Upper lobe of right lung (tissue), 1 donor: ENCODE measurements at regions not wholly inside any gene's neighbourhood (a gene's known extent, or its start where the extent isn't known, plus 50 kb on each side); places are given as distances from the start of the nearest gene placed in this dataset.

Experiments
- ATAC-seq: fragments of 200-7000 bp; cut with Tn5 transposase; one replicate; pipeline ENCODE4 v1.9.1; 2020; ENCODE audit warnings: mild to moderate bottlenecking, moderate library complexity
- DNase-seq: peaks from one replicate; pipeline ENCODE4 v3.0.0-alpha.2; 2020
- H3K27ac ChIP-seq: fragments of 200-600 bp; one replicate; pipeline ENCODE4 v1.8.0; 2022
- H3K27me3 ChIP-seq: fragments of 200-600 bp; one replicate; pipeline ENCODE4 v1.8.0; 2022; ENCODE audit warnings: mild to moderate bottlenecking
- H3K36me3 ChIP-seq: fragments of 200-600 bp; one replicate; pipeline ENCODE4 v1.8.0; 2022
- H3K4me1 ChIP-seq: fragments of 200-600 bp; one replicate; pipeline ENCODE4 v1.8.0; 2022
- H3K4me3 ChIP-seq: fragments of 200-600 bp; one replicate; pipeline ENCODE4 v1.8.0; 2022; ENCODE audit warnings: mild to moderate bottlenecking
- H3K9me3 ChIP-seq: fragments of 200-600 bp; one replicate; pipeline ENCODE4 v1.8.0; 2022
- intact Hi-C: fragments of 100-400 bp; cut with DNase I; formaldehyde crosslinking; loops from one replicate; pipeline ENCODE4 v1.11.0; 2022
- TF ChIP-seq, protein P1 (sequence below): fragments of 200-600 bp; IDR thresholded peaks from one replicate; pipeline ENCODE4 v1.8.0; 2022; ENCODE audit warnings: antibody characterized with exemption
- donor health status: DM: no; HTN: yes; CAD: no; lungs with severe emphysema.

DNA sequence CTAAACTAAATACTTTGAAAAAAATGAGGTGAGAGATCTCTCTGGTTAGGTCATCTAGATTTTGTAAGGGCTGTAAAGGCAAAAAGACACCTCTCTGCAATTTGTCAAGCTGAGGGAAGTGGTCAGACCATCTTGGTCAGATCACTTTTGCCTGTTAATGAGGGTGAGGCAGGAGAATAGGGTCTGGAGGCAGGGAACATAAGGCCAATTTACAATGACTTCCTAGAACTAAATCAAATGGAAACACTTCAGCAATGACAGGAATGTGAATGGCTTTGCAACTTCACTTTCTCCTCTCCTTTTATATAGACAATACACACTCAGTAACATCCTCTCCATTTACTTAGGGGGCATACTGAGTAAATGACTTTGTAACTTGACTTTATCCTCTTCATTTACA is 1653.4 kb downstream of the SLITRK5 start:
- no peak overlapping the region for H3K27ac ChIP-seq
- intact Hi-C loops: no loop called here
- no peaks in the 10 kb centered on the region for H3K27me3 ChIP-seq
- H3K36me3 ChIP-seq: no peaks in the 10 kb centered on the region
- no peaks in the 10 kb centered on the region for H3K9me3 ChIP-seq
- no peak overlapping the region for H3K4me3 ChIP-seq
- ATAC-seq (no peak), DNase-seq (no peak)
- TF ChIP-seq, protein P1, sequence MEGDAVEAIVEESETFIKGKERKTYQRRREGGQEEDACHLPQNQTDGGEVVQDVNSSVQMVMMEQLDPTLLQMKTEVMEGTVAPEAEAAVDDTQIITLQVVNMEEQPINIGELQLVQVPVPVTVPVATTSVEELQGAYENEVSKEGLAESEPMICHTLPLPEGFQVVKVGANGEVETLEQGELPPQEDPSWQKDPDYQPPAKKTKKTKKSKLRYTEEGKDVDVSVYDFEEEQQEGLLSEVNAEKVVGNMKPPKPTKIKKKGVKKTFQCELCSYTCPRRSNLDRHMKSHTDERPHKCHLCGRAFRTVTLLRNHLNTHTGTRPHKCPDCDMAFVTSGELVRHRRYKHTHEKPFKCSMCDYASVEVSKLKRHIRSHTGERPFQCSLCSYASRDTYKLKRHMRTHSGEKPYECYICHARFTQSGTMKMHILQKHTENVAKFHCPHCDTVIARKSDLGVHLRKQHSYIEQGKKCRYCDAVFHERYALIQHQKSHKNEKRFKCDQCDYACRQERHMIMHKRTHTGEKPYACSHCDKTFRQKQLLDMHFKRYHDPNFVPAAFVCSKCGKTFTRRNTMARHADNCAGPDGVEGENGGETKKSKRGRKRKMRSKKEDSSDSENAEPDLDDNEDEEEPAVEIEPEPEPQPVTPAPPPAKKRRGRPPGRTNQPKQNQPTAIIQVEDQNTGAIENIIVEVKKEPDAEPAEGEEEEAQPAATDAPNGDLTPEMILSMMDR: no peak
- H3K4me1 ChIP-seq: no peaks in the 10 kb centered on the region

DNA sequence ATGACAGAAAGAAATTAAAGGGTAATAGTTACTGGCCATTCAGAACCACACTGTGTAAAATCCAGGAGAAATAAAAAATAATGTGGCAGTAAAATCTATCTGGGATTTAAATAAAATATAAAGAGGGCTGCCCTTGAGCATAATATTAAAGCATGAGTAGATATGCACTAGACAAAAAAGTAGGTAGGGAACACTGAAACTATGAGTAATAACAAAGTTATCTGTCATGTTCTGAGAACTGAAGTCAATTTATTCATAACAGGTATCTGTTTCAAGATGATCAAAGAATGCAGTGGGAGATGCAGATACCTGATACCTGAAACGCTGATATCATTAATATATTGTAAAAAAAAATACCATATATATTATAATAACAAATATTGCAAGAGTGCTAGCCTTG is 1672.0 kb downstream of the SLITRK5 start:
- Histone ChIP-seq H3K27ac (no peak overlapping the region), H3K4me1 (no peaks in the 10 kb centered on the region), H3K4me3 (no peak overlapping the region), H3K9me3 (no peaks in the 10 kb centered on the region), H3K36me3 (no peaks in the 10 kb centered on the region), H3K27me3 (no peaks in the 10 kb centered on the region)
- ATAC-seq: no peak
- intact Hi-C loops: no loop called here
- DNase-seq: no peak
- TF ChIP-seq, protein P1: no peak

DNA sequence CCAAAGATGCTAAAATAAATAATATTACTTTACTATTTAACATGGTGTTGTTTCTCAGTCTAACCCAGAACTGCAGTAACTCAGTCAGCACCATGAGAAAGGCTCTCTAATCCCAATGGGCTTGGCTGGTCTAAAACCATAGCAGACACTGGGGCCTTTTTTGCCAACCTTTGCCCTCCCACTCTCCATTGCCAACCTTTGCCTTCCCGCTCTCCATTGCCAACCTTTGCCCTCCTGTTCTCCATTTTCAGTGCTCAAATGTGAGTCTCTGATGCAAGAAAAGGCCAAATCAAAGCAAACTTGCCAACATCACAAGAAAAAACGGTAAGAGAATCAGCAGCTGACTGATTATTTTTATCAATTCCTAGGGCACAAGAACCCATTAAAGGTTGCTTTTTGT is 1681.2 kb downstream of the SLITRK5 start:
- TF ChIP-seq, protein P1: no peak
- Histone ChIP-seq H3K36me3 (no peaks in the 10 kb centered on the region), H3K9me3 (no peaks in the 10 kb centered on the region), H3K27me3 (no peaks in the 10 kb centered on the region), H3K4me3 (no peak overlapping the region), H3K27ac (no peak overlapping the region), H3K4me1 (no peaks in the 10 kb centered on the region)
- no peak for DNase-seq
- ATAC-seq: no peak
- intact Hi-C loops: no loop called here

DNA sequence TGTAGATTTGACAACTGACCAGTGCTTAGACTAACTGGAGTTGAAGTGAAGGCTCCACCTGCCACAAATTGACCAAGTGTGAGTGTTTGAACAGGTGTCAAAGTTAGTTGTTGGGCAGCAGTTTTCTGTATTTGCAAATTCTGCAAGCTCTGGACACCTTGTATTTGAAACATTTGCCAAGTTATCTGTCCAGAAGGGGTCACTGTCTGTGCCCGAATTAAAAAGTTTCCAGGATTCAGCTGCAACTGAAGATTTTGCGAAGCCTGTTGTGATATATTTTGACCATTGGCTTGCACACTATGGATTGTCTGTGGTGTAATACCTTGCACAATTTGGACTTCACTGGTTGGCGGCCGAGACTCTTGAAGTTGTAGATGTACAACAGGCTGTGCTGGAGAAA is 1690.7 kb downstream of the SLITRK5 start:
- no peak for ATAC-seq
- H3K27me3 ChIP-seq: no peaks in the 10 kb centered on the region
- DNase-seq: no peak
- H3K36me3 ChIP-seq: no peaks in the 10 kb centered on the region
- no peak overlapping the region for H3K4me3 ChIP-seq
- H3K27ac ChIP-seq: no peak overlapping the region
- intact Hi-C loops: no loop called here
- H3K9me3 ChIP-seq: no peaks in the 10 kb centered on the region
- H3K4me1 ChIP-seq: no peaks in the 10 kb centered on the region
- TF ChIP-seq, protein P1: peak; percentile 8

DNA sequence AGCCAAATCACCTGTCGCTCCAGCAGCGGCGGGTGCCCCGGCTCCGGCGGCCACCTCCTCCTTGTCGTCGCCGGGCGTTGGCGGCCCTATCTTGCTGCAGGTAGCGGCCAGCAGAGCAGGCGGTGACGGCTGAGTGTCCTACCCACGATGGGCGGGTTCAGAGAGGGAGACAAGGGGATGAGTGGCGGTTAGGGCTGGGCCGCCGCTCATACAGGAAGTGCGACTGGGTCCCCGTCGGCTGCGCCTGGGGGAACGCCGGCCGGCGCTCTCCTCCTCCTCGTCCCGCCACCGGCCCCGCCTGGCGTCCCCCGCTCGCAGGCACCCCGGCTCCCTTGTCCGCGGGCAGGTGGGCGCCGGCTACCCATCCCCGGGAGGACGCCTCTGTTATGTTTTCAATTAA is 1692.0 kb downstream of the SLITRK5 start:
- intact Hi-C loops: no loop called here
- Histone ChIP-seq H3K4me3 (no peak overlapping the region), H3K27me3 (no peaks in the 10 kb centered on the region), H3K36me3 (no peaks in the 10 kb centered on the region), H3K4me1 (no peaks in the 10 kb centered on the region), H3K27ac (no peak overlapping the region), H3K9me3 (no peaks in the 10 kb centered on the region)
- DNase-seq: no peak
- TF ChIP-seq, protein P1: no peak
- no peak for ATAC-seq

DNA sequence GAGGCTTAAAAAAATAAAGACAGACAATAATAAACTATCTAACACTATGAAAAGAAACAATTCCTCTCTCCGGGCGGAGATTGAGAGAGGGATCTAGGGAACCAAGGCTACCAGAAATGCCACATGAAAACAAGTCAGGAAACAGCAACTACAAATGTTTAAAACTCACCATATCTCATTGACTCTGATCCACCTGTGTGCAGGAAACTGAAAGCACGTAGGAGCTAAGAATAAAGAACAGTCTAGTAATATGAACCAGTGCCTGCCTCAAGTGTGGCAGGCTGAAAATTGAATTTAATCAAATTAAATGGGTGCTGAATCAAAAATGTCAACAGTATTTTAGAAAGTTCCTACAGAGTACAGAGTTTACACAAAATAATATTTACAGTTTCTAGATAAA is 1701.0 kb downstream of the SLITRK5 start:
- no peaks in the 10 kb centered on the region for H3K27me3 ChIP-seq
- H3K4me1 ChIP-seq: no peaks in the 10 kb centered on the region
- DNase-seq (no peak), ATAC-seq (no peak)
- no peaks in the 10 kb centered on the region for H3K36me3 ChIP-seq
- intact Hi-C loops: no loop called here
- H3K27ac ChIP-seq: no peak overlapping the region
- TF ChIP-seq, protein P1: no peak
- no peaks in the 10 kb centered on the region for H3K9me3 ChIP-seq
- H3K4me3 ChIP-seq: no peak overlapping the region
